Fibroblast of skin of back (primary cell): ENCODE measurements at regions not wholly inside any gene's neighbourhood (a gene's known extent, or its start where the extent isn't known, plus 50 kb on each side); places are given as distances from the start of the nearest gene placed in this dataset.

Source experiments
- DNase-seq: peaks from one replicate; pipeline ENCODE4 v3.0.0-alpha.2; 2013

DNA sequence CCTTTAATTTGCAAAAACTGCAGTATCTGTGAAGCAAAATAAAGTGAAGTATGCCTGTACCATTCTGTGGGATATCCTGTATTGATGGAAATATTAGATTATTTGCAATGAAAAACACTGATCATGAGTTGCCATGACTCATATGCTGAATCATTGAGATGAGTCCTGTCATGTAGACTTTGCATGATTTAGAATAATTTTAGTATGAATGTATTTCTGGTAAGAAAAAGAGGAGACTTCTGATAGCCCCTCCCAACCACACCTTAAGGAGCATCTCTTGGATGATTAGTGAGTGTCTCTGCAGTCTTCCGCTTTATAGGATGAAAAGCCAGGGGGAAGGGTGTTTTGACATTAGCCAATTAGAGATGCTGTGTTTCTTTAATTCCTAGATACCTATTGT lies 55.2 kb upstream of the PTGS2 start:
- peak; percentile 24 for DNase-seq

GRCh38 chr1:186730951-186731729 lies 50.9 kb upstream of the PTGS2 start:
- DNase-seq: no peak
